ENCODE measurements at regions not wholly inside any gene's neighbourhood (a gene's known extent, or its start where the extent isn't known, plus 50 kb on each side); places are given as distances from the start of the nearest gene placed in this dataset.

DNA sequence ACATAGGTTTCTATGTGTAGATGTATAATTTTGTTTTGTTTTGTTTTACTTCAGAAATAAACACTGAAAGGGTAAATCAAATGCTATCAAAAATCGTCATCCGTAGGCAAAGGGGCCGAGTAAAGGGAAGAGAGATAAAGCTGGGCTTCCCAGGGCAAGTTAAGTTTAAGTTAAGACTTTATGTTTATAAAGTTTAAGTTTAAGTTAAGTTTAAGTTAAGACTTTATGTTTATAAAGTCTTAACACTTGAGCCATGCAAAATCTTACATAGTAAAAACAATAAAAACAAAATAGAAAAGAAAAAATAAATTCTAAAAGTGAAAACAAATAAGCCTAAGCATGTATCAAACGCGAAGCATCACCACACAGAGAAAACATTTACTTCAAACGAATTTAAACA, 216.1 kb upstream of the SYNDIG1 start:
- no peak overlapping the region for H3K27ac Mint-ChIP-seq
- H3K4me1 Mint-ChIP-seq (ENCODE audit: low read depth), result no peaks in the 10 kb centered on the region
- no peaks in the 10 kb centered on the region for H3K36me3 Mint-ChIP-seq (ENCODE audit: low read depth)
- no peak overlapping the region for H3K4me3 Mint-ChIP-seq
- no peaks in the 10 kb centered on the region for H3K27me3 Mint-ChIP-seq
- intact Hi-C loops (cut with micrococcal nuclease), result no loop called here
- peaks cover 12% of the 10 kb centered on the region for H3K9me3 Mint-ChIP-seq

DNA sequence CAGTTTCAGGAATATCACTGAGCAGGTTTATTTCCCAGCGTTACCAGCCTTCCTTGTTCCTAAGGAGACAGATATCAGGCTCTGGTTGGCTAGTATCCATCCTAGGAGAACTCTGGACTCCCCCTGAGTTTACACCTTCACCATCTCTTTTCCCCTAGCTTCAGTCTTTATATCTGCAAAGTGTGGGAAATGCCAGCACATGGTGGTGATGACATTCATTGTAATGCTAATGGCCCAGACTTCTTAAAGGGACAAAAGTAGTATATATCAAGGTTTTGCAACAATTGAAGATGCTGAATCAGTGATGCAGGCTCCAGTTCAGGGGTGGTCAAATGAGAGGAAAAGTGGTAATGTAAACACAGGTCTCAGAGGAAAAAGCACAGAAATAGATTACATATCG, 224.3 kb upstream of the SYNDIG1 start:
- H3K4me1 Mint-ChIP-seq (ENCODE audit: low read depth), result no peaks in the 10 kb centered on the region
- intact Hi-C loops (cut with micrococcal nuclease), result no loop called here
- H3K27me3 Mint-ChIP-seq, result no peaks in the 10 kb centered on the region
- H3K36me3 Mint-ChIP-seq (ENCODE audit: low read depth), result no peaks in the 10 kb centered on the region
- no peak overlapping the region for H3K27ac Mint-ChIP-seq
- no peak overlapping the region for H3K4me3 Mint-ChIP-seq
- peaks cover 31% of the 10 kb centered on the region for H3K9me3 Mint-ChIP-seq

DNA sequence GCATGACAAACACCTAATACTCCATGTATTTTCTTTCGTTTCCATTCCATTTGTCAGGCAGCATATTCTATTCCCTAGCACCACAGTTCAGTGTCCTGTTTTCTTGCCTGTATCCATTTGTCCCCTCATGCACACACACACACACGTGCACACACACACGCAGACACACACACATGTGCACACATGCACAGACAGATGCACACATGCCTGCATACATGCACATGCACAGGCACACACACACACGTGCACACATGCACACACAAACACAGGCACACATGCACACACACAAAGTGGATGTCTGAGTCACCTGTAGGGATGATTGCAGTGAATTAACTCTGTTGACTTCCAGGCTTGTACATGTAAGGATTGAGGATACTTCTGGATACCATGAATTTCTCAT, 226.7 kb upstream of the SYNDIG1 start:
- Mint-ChIP-seq H3K27me3 (no peaks in the 10 kb centered on the region), H3K9me3 (peaks cover 13% of the 10 kb centered on the region), H3K36me3 (ENCODE audit: low read depth) (no peaks in the 10 kb centered on the region), H3K27ac (no peak overlapping the region), H3K4me1 (ENCODE audit: low read depth) (no peaks in the 10 kb centered on the region), H3K4me3 (no peak overlapping the region)
- intact Hi-C loops (cut with micrococcal nuclease), result no loop called here

DNA sequence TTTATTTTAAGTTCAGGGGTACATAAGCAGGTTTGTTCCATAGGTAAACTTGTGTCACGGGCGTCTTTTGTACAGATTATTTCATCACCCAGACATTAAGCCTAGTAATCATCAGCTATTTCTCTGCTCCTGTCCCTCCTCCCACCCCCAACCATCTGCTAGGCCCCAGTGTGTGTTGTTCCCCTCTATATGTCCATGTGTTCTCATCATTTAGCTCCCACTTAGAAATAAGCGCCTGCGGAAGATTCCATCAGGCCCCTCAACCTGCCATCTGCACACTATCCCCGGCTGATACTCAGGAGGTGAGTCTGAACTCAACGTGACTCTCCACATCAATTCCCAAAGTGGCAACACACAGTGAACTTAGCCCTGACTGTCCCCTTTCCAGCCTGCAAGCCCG, 228.0 kb upstream of the SYNDIG1 start:
- Mint-ChIP-seq H3K36me3 (ENCODE audit: low read depth) (no peaks in the 10 kb centered on the region), H3K4me1 (ENCODE audit: low read depth) (no peaks in the 10 kb centered on the region)
- intact Hi-C loops (cut with micrococcal nuclease), result no loop called here

DNA sequence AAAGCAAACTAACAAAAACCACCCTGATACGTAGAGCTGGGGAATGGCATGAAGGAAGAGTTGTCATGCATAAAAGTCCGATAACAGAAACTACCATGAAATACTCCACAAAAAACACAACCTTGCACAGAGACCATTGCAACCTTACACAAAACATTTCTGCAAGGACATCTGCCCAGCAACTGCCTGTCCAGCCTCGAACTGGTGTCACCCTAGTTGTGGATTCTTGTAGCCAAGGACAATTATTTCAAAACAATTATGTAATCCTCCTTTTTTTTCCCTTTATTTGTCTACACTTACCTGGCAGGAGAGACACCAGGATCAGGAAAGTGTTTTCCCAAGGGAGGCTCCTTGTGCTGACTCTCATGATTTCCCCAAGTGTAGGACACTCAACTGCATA, 232.5 kb upstream of the SYNDIG1 start:
- intact Hi-C loops (cut with micrococcal nuclease), result no loop called here
- Mint-ChIP-seq H3K27ac (no peak overlapping the region), H3K4me1 (ENCODE audit: low read depth) (no peaks in the 10 kb centered on the region), H3K4me3 (no peak overlapping the region), H3K36me3 (ENCODE audit: low read depth) (no peaks in the 10 kb centered on the region), H3K27me3 (no peaks in the 10 kb centered on the region), H3K9me3 (no peaks in the 10 kb centered on the region)

More for the DNA sequence above, 228.0 kb upstream of the SYNDIG1 start:
- Mint-ChIP-seq H3K27me3 (no peaks in the 10 kb centered on the region), H3K9me3 (peaks cover 5% of the 10 kb centered on the region), H3K27ac (no peak overlapping the region), H3K4me3 (no peak overlapping the region)

DNA sequence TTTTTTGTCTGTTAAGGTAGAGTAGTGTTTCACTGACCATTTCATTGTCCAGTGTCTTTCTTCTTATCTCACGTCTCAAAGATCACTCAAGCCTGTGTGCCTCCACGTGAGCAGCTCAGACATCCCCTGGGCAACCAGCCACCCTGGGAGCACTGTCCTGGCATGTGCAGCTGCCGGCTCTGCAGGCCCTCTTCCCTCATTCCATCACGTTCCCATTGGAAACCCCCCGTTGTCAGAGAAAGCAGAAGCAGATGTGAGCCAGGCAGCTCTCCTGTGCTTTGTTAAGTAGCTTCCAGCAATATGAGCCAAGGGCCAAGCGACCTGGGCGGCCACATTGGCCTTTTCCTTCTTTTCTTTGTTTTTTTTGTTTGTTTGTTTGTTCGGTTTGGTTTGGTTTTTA, 233.2 kb upstream of the SYNDIG1 start:
- no peaks in the 10 kb centered on the region for H3K4me1 Mint-ChIP-seq (ENCODE audit: low read depth)
- H3K4me3 Mint-ChIP-seq, result no peak overlapping the region
- no peak overlapping the region for H3K27ac Mint-ChIP-seq
- intact Hi-C loops (cut with micrococcal nuclease), result no loop called here
- no peaks in the 10 kb centered on the region for H3K27me3 Mint-ChIP-seq
- H3K36me3 Mint-ChIP-seq (ENCODE audit: low read depth), result no peaks in the 10 kb centered on the region
- H3K9me3 Mint-ChIP-seq, result no peaks in the 10 kb centered on the region

DNA sequence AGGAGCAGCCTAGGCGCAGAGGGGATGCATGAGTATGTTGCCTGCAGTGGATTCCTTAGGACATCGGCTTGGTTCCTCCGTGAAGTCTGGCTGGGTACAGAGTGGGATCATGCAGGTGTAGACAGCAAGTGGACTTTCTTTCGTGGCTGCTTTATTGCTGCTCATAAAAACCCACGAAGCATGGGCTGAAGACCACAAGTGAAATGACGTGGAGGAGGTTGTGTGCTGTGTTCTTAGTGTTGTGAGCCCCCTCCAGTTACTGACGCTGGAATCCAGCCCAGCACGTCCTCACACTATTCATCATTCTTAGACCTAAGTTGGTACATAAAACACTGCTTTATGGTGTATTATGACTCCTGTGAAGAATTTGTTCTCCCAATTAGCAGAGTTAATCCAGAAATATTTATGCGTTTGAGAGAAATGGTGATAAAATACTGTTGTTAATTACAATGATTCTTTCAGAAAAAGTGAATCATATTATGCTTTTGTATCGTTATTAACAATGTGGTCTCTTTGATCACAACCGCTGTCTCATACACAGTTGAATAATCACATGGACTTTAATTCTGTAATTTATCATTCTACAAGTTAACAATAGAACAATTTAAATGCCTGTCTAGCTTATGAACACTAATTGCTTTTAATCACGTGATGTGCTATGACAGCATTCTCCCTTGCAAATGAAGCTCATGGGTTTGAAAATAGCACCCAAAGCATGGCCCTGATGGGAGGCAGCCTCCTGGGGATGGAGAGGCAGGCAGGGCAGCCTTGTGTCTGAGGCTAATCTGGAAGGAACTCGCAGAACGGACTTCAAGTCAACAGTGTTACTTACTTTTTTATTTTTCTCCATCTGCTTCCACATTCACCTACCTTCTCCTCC, 233.9 kb upstream of the SYNDIG1 start:
- Mint-ChIP-seq H3K36me3 (ENCODE audit: low read depth) (no peaks in the 10 kb centered on the region), H3K9me3 (no peaks in the 10 kb centered on the region), H3K27me3 (no peaks in the 10 kb centered on the region), H3K4me1 (ENCODE audit: low read depth) (no peaks in the 10 kb centered on the region), H3K27ac (no peak overlapping the region), H3K4me3 (no peak overlapping the region)
- intact Hi-C loops (cut with micrococcal nuclease), result no loop called here

DNA sequence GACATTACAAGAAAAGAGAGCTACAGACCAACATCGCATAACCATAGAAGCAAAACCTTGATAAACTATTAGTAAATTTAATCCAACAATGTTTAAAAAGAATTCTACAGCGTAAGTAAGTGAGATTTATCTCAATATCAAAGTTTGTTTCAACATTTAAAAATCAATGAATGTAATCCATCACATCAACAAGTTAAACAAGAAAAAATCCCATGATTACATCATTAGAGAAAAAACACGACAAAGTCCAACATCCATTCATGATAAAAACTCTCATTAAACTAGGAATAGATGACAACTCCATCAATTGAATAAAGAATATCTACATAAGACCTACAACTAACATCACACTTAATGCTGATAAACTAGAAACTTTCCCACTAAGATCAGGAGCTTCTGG, 239.0 kb upstream of the GGTLC1 start:
- Mint-ChIP-seq H3K9me3 (no peaks in the 10 kb centered on the region), H3K27me3 (no peaks in the 10 kb centered on the region), H3K4me1 (ENCODE audit: low read depth) (no peaks in the 10 kb centered on the region), H3K27ac (no peak overlapping the region), H3K4me3 (no peak overlapping the region), H3K36me3 (ENCODE audit: low read depth) (no peaks in the 10 kb centered on the region)
- intact Hi-C loops (cut with micrococcal nuclease), result no loop called here

DNA sequence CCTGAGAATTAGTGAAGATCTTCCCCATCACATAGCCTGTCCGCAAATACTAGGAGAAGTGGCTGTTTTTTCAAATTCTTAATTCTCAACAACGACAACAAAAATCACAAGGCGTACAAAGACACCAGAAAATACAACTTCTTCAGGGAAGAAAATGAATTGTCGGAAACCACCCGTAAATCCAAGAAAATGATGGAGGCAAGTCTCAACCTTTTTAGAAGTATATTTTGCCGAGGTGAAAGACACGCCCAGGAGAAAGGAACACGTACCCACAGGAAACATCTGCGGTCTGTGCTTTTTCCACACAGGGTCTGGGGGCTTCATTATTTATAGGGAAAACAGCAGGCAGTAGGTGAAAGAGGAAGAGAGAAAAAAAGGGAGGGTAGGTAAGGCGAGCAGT, 223.9 kb upstream of the GGTLC1 start:
- peaks cover 41% of the 10 kb centered on the region for H3K27me3 Mint-ChIP-seq
- H3K9me3 Mint-ChIP-seq, result peaks cover 24% of the 10 kb centered on the region
- no peak overlapping the region for H3K4me3 Mint-ChIP-seq
- no peak overlapping the region for H3K27ac Mint-ChIP-seq
- intact Hi-C loops (cut with micrococcal nuclease), result no loop called here
- no peaks in the 10 kb centered on the region for H3K4me1 Mint-ChIP-seq (ENCODE audit: low read depth)
- H3K36me3 Mint-ChIP-seq (ENCODE audit: low read depth), result no peaks in the 10 kb centered on the region

DNA sequence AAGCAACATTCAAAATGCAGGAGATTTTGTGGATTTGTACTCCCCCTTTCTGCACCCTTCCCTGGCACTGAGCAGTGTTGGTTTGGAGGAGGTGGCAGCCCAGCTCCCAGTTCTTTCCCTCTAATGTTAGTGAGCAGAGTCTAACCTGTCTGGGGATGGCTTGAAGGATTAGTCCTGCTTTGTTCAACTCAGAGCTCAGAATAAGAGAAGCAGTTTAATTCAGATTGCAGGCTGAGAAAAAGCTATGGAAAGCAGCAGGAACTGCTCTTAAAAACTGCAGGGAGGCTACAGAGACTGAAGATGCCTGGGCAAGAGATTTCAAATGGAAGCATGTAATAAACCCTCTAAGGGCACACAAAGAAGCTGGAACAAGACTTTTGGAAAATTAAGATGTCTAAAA, 223.4 kb upstream of the GGTLC1 start:
- Mint-ChIP-seq H3K4me1 (ENCODE audit: low read depth) (no peaks in the 10 kb centered on the region), H3K27ac (no peak overlapping the region), H3K9me3 (peaks cover 20% of the 10 kb centered on the region), H3K4me3 (no peak overlapping the region), H3K36me3 (ENCODE audit: low read depth) (no peaks in the 10 kb centered on the region), H3K27me3 (peaks cover 41% of the 10 kb centered on the region)
- intact Hi-C loops (cut with micrococcal nuclease), result no loop called here

DNA sequence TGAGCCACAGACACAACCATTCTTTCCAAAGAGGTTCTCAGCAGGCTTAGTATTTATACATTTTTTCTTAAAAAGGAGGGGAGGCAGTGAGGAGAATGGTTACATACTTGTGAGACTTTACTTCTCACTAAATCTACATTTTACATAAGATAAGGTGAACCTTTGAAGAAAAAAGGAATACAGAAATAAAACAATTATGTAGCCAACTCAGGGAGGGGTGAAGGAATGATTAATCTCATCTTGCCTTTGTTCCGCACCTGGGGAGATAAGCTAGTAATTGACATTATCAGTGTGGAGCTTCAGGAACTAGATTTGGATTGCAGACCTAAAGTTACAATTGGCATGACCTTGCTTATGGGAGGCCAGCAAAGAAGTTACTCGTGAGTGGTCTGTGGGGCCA, 221.8 kb upstream of the GGTLC1 start:
- Mint-ChIP-seq H3K36me3 (ENCODE audit: low read depth) (no peaks in the 10 kb centered on the region), H3K27me3 (peaks cover 41% of the 10 kb centered on the region), H3K4me3 (no peak overlapping the region), H3K27ac (no peak overlapping the region), H3K9me3 (peaks cover 15% of the 10 kb centered on the region), H3K4me1 (ENCODE audit: low read depth) (no peaks in the 10 kb centered on the region)
- intact Hi-C loops (cut with micrococcal nuclease), result no loop called here

DNA sequence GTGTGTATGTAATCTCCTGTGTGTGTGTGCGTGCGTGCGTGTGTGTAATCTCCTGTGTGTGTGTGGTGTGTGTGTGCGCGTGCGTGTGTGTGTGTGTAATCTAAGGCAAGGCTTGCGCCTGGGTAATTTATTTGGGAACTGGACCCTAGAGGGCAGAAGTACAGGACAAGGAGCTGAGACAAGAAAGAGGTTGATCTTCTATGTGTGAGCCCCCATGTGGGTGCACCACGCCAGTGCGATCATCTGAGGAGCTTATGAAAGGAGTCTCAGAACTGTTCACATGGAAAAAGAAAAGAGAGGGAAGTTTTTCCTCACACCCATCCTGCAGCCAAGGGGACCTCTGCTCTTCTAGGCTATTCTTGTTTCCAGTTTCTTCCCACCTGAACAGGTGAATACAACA, 220.1 kb upstream of the GGTLC1 start:
- peaks cover 32% of the 10 kb centered on the region for H3K27me3 Mint-ChIP-seq
- no peaks in the 10 kb centered on the region for H3K4me1 Mint-ChIP-seq (ENCODE audit: low read depth)
- H3K9me3 Mint-ChIP-seq, result peaks cover 15% of the 10 kb centered on the region
- intact Hi-C loops (cut with micrococcal nuclease), result no loop called here
- H3K27ac Mint-ChIP-seq, result no peak overlapping the region
- H3K4me3 Mint-ChIP-seq, result no peak overlapping the region
- H3K36me3 Mint-ChIP-seq (ENCODE audit: low read depth), result no peaks in the 10 kb centered on the region

DNA sequence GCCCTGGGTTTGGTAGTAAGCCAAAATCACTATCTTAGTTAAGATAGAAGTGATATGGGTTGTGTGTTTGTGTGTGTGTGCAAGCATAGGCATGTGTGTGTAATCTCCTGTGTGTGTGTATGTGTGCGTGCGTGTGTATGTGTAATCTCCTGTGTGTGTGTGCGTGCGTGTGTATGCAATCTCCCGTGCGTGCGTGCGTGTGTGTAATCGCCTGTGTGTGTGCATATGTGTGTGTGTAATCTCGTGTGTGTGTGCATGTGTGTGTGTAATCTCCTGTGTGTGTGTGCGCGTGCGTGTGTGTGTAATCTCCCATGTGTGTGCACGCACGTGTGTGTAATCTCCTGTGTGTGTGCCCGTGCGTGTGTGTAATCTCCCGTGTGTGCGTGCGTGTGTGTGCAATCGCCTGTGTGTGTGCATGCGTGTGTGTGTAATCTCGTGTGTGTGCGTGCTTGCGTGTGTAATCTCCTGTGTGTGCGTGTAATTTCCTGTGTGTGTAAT, 219.3 kb upstream of the GGTLC1 start:
- Mint-ChIP-seq H3K9me3 (peaks cover 15% of the 10 kb centered on the region), H3K4me3 (no peak overlapping the region), H3K27ac (no peak overlapping the region), H3K4me1 (ENCODE audit: low read depth) (no peaks in the 10 kb centered on the region), H3K27me3 (peaks cover 26% of the 10 kb centered on the region), H3K36me3 (ENCODE audit: low read depth) (no peaks in the 10 kb centered on the region)
- intact Hi-C loops (cut with micrococcal nuclease), result no loop called here

DNA sequence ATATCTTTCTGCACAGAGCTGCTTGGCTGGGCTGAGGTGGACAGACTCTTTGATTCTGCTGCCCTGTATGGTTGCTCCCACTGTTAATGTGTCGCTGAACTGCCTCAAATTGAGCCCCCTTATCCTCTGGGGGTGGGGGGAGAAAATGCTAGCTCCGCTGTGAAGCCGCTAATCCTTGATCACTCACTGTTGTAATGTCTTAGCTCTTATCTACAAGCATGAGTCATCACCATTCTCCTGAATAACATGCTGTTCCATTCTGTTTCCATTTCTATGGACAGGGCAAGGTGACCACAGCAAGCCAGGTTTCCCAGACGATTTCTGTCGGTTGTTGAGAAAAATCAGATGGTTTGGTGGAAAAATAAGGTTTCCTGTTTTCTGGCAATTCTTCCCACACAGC, 218.4 kb upstream of the GGTLC1 start:
- no peak overlapping the region for H3K4me3 Mint-ChIP-seq
- no peaks in the 10 kb centered on the region for H3K4me1 Mint-ChIP-seq (ENCODE audit: low read depth)
- H3K9me3 Mint-ChIP-seq, result peaks cover 15% of the 10 kb centered on the region
- H3K27ac Mint-ChIP-seq, result no peak overlapping the region
- peaks cover 17% of the 10 kb centered on the region for H3K27me3 Mint-ChIP-seq
- intact Hi-C loops (cut with micrococcal nuclease), result no loop called here
- no peaks in the 10 kb centered on the region for H3K36me3 Mint-ChIP-seq (ENCODE audit: low read depth)
